ENCODE measurements at regions not wholly inside any gene's neighbourhood (a gene's known extent, or its start where the extent isn't known, plus 50 kb on each side); places are given as distances from the start of the nearest gene placed in this dataset.
"Not testable (repeated sequence)": the region's sequence is repeated elsewhere in the genome, so short reads cannot be mapped to it uniquely, and the experiment has no call there.

GRCh38 chr5:99510237-99510866 is 581.5 kb upstream of the CHD1 start:
- not testable (repeated sequence) for TF ChIP-seq CTCF, EZH2phosphoT487 (IDR thresholded peaks at IDR 0.05; ENCODE audit: low read length)

Data from MM.1S (cell line).